GM21723 (cell line): ENCODE measurements at regions not wholly inside any gene's neighbourhood (a gene's known extent, or its start where the extent isn't known, plus 50 kb on each side); places are given as distances from the start of the nearest gene placed in this dataset.
"Not testable (repeated sequence)": the region's sequence is repeated elsewhere in the genome, so short reads cannot be mapped to it uniquely, and the experiment has no call there.

Experiments
- ATAC-seq: cut with Tn5 transposase; IDR thresholded peaks from one replicate; pipeline ENCODE4 v1.9.1; 2021; ENCODE audit warnings: mild to moderate bottlenecking, moderate library complexity; ENCODE audit not compliant: unreplicated experiment

DNA sequence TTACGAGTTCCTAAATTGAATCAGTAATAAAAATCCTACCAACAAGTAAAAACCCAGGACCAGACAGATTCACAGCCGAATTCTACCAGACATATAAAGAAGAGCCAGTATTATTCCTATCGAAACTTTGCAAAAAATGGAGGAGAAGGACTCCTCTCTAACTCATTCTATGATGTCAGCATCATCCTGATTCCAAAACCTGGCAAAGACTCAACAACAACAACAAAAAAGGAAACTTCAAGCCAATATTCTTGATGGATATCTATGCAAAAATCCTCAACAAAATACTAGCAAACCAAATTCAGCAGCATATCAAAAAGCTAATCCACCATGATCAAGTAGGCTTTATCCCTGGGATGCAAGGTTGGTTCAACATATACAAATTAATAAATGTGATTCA is 84.6 kb upstream of the ADRB2 start:
- ATAC-seq: not testable (repeated sequence)

DNA sequence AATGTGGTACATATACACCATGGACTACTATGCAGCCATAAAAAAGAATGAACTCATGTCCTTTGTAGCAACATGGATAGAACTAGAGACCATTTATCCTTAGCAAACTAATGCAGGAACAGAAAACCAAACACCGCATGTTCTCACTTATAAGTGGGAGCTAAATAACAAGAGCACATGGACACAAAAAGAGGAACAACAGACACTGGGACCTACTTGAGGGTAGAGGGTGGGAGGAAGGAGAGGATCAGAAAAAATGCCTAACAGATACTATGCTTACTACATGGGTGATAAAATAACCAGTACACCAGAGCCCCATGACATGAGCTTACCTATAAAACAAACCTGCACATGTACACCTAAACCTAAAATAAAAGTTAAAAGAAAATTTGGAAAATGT is 82.0 kb upstream of the ADRB2 start:
- not testable (repeated sequence) for ATAC-seq

DNA sequence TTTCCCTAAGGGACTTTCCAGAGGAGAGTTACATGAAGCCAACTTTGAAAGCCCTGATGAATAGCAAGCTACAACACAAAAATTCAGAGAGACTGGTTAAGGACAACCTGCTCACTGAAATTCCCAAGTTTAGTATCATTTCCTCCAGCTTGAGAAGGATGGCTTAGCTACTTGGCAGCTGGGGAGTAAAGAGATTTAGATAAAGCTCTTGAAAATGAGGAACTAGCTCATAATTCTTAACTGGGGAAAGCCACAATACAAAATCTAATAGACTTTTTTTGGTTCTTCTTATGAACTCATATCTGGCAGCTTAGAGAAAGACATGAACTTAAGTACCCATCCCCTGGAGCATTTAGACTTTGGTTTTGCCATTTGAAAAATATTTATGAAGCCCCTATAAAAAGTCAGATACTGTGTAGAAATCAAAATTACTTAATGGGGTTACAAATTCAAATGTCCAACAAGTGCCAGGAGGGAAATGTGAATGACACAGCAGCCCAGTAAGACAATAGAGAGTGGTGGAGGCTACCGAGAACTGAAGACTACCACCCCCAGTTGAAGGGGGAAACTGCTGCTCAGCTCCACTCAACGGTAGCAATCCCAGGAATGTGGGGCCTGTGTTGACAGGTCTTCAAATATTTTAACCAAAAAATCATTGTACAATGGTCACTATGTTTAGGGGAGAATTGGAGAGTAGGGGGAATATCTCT is 79.4 kb upstream of the ADRB2 start:
- peak; percentile 87 for ATAC-seq

DNA sequence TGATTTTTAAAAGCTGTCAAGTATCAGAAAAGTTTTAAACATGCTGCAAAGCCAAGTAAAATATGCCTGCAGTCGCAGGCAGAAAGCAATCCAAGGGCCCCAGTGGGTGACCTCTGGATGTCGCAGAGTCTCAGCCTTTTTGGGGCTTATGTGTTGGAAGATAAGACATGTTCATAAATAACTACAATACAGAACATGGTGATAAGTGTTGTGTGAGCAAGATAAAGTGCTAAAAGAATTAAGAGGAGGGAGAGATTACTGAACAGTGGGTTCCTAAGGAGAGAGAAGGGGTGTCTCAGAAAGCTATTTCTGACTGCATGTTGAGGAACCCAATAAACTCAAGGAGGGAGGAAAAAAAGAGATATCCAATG is 78.9 kb upstream of the ADRB2 start:
- no peak for ATAC-seq

DNA sequence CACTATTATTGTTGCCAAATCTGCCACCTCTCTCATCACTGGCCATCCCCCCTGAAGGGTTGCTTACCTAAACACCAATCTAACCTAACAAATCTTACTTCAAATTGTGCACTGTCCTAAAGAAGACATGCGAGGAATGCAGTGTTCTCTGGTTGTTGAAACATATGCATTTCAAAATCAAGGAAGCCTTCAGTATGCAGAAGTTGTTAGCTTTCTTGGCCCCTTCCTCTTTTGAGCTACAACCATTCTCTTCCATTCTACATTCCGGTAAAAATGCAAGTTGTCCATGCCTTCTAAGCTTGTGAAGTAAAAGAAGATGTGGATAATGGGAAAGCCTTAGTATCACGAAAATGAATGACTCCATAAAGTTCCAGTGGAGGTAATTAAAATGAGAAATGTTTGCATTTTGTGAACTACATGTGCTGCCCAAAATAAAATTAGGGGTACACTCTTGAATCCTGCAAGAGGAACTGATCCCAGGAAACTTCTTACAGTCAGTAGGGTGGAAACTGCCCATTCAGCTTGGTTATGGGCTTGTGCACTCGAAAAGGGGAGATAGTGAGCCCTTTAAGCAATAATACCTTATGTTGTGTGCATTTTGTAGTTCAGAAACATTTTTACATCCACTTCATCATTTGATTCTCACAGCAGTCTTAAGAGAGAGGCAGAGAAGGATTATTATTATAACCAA is 77.6 kb upstream of the ADRB2 start:
- ATAC-seq: no peak

DNA sequence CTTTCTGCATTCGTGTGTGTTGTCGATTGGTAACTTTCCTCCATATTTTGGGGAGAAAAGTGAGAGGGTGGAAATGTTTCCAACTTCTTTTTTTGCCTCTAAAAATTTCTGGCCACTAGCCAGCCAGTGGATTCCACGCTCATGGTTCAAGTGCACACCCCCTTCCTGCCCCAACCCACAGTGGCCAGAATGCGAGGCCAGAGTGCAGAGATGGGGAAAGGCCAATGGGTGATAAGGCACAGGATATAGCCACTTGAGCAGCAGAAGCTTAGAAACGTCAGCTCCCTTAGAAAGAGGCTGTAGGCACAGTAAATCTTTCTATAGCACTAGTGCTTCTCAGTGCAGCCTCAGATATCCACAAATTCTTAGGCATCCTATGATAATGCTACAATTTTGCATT is 75.8 kb upstream of the ADRB2 start:
- no peak for ATAC-seq

DNA sequence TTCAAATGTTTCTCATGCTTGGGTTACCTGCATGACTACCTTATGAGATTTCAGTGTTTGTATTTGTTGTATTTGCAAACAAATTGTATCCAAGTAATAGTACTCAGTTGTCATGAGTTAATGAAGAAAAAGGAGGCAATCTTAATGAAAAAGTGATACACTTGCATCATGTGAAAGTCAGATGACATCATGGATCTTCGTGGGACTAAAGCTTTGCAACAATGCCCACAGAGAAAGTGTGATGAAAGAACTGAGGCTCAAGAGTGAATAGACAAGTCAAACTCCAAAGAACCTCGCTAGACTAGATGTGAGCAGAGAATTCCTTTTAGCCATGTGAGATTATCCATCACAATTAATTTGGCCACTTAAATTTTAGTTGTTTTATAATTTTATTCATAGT is 75.4 kb upstream of the ADRB2 start:
- no peak for ATAC-seq

DNA sequence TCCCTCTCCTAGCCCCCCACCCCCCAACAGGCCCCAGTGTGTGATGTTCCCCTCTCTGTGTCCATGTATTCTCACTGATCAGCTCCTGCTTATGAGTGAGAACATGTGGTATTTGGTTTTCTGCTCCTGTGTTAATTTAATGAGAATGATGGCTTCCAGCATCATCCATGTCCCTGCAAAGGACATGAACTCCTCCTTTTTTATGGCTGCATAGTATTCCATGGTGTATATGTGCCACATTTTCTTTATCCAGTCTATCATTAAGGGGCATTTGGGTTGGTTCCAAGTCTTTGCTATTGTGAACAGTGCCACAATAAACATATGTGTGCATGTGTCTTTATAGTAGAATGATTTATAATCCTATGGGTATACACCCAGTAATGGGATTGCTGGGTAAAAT is 74.0 kb upstream of the ADRB2 start:
- ATAC-seq: not testable (repeated sequence)

DNA sequence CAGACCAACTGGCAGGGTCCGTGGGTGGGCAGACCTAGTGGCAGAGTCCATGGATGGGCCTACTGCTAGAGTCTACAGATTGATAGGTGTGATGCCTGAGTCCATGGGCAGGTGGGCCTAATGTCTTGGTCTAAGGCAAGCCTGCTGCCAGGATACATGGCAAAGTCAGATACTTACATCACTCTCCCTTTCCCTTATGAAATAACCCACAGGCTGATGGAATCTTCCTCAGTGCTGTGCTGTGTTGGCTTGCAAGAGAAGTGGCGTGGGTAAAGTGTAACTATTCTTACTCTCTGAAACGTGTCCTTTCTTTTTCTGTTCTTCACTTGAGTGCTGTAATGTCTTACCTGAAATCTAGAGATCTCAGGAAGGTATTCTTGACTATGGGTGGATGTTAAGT is 67.3 kb upstream of the ADRB2 start:
- no peak for ATAC-seq

DNA sequence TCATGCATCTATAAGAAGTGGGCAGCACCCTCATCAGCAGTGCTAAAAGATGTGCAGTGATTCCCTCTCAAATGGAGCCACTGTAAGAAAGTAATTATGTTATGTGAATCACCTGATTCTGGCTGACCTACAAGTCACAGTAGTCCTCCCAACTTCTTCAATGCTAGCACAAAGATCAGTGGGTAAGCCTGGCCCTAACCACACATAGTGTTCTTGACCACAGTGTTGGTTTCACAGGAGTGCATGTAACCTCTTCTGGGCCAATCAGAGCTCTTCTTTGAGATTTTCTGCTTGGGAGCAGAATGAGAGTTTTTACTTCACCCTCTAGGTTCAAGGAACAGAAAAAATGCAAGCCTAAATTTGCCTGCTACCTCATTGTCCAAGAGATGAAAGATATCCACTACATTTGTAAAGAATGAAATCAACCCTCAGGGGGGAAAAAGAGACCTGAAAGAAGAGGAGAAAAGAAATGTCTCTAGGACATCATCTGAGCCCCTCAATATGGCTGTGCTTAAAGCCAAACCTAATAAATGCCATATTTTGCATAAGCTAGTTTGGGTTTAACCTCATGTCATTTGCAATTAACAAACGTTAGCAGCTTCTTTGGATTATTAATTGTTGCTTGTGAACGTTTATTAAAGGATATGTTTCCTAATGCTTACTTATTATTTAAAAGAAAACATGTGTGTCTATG is 65.3 kb upstream of the ADRB2 start:
- ATAC-seq: peak; percentile 99

DNA sequence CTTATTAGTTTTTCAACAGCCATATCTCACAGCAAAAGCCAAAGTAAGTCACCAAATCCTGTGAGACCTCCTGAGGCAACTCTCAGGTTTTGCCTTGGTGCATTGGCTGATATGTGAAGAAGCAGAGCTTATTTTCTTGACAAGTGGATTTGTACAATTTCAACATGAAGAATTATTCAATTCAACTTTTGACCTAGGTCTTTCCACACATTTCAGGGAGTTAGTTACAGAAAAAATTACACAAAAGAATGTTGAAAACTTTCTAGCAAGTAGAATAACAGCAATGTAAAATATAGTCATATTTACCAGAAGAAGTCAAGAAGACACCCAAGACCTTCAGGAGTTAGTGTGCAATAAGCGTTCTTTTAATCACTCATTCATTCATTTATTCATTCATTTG is 62.4 kb upstream of the ADRB2 start:
- no peak for ATAC-seq

DNA sequence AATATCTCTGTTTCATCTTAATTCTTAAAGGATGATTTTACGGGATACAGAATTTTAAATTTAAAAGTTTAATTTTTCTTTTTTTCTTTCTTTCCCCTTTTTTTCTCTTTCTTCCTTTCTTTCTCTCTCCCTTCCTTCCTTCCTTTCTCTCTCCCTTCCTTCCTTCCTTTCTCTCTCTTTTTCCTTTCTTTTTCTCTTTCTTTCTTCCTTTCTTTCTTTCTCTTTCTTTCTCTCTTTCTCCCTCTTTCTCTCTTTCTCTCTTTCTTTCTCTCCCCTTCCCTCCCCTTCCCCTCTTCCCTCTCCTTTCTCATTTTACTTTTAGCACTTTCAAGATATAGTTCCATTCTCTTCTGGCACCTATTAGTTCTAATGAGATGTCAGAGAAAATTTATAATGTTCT is 61.4 kb upstream of the ADRB2 start:
- no peak for ATAC-seq

DNA sequence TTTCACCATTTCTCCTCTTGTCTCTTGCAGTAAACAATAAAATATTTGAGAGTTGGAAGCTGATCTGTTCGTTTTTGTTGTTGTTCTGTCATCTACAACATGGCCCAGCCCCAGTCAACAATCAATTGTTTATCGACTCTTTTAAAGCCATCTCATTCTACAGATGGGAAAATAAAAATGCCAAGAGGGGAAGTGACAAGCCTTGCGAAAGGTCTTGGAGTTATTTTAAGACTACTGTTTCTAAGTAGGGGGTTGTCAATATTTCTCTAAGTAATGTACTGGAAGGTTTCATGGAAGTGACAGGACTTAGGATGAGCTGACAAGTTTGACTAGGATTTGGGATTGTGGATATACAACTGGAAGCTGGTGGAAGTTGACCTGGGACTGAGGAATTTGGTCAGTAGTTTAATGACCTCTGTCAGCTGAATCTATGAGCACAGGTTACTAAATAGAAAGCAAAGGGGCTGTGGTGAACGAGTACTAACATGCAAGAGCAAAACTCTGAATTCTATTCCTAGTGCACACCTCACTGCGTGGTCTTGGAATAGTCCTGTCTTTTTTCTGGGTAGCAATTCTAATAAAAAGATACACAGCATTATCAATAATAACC is 57.5 kb upstream of the ADRB2 start:
- ATAC-seq: no peak

DNA sequence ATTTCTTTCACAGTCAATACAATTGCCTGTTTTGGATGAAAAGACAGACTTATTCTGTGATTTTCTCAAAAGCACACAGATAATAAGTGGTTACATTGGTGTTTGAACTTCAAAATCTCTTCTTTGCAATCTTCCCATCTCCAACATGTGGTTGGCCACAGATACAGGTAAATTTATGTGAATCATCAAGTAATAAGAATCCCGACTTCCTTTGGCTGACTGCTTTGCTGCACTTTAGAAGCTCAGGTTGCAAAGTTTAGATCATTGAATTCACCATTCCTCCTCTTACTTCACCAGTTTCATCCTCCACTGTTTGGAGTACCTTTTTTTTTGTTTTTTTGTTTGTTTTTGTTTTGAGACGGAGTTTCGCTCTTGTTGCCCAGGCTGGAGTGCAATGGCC is 56.5 kb upstream of the ADRB2 start:
- ATAC-seq: no peak

DNA sequence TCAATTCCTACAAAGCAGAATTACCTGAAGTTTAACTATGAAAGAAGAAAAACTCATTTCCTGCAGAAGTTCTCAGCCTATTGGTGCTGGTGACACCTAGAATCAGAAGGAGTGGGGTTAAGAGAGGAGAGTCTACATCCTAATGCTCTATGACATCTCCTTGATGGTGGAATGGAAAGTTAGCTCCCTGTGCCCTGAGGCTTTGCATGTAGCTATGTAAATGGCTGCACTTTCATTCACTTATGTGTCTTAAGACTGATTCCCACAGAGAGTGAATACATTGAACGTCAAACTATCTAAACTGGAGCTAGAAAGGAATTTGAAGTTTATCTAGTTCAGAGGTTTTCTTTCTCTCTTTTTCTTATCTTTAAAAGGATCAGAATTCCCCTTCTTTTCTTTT is 52.1 kb upstream of the ADRB2 start:
- ATAC-seq: no peak

DNA sequence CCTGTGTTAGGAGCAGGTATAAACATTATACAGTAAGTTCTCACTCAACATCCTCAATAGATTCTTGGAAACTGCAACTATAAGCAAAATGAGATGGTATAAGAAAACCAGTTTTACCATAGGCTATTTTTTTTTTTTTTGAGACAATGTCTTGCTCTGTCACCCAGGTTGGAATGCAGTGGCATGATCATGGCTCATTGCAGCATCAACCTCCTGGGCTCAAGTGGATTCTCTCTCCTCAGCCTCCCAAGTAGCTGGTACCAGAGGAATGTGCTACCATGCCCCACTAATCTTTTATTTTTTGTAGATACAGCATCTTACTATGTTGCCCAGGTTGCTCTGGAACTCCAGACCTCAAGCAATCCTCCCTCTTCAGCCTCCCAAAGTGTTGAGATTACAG is 50.1 kb upstream of the ADRB2 start:
- no peak for ATAC-seq
